ENCODE measurements at regions not wholly inside any gene's neighbourhood (a gene's known extent, or its start where the extent isn't known, plus 50 kb on each side); places are given as distances from the start of the nearest gene placed in this dataset.

GRCh38 chr3:24981309-24981708 lies 446.8 kb upstream of the RARB start:
- TF ChIP-seq, protein P1, sequence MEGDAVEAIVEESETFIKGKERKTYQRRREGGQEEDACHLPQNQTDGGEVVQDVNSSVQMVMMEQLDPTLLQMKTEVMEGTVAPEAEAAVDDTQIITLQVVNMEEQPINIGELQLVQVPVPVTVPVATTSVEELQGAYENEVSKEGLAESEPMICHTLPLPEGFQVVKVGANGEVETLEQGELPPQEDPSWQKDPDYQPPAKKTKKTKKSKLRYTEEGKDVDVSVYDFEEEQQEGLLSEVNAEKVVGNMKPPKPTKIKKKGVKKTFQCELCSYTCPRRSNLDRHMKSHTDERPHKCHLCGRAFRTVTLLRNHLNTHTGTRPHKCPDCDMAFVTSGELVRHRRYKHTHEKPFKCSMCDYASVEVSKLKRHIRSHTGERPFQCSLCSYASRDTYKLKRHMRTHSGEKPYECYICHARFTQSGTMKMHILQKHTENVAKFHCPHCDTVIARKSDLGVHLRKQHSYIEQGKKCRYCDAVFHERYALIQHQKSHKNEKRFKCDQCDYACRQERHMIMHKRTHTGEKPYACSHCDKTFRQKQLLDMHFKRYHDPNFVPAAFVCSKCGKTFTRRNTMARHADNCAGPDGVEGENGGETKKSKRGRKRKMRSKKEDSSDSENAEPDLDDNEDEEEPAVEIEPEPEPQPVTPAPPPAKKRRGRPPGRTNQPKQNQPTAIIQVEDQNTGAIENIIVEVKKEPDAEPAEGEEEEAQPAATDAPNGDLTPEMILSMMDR (tag by site-specific recombination; IDR thresholded peaks at IDR 0.05) = no peak
- TF ChIP-seq ZNF561 (tag by site-specific recombination; IDR thresholded peaks at IDR 0.05; ENCODE audit: borderline replicate concordance) = no peak
- no peak for TF ChIP-seq SCRT1 (tag by site-specific recombination; IDR thresholded peaks at IDR 0.05; ENCODE audit: borderline replicate concordance)
- no peak for TF ChIP-seq AEBP2 (tag by site-specific recombination; IDR thresholded peaks at IDR 0.05; ENCODE audit: borderline replicate concordance)
- no peak for TF ChIP-seq ZNF654 (tag by site-specific recombination; IDR thresholded peaks at IDR 0.05; ENCODE audit: low read depth)
- no peak for TF ChIP-seq PRDM1 (tag by site-specific recombination; IDR thresholded peaks at IDR 0.05)
- no peak for TF ChIP-seq MEIS1 (CRISPR knock-in tag; IDR thresholded peaks at IDR 0.05; ENCODE audit: borderline replicate concordance)
- no peak for TF ChIP-seq ZNF311 (tag by site-specific recombination; IDR thresholded peaks at IDR 0.05; ENCODE audit: borderline replicate concordance)
- TF ChIP-seq, protein P2, sequence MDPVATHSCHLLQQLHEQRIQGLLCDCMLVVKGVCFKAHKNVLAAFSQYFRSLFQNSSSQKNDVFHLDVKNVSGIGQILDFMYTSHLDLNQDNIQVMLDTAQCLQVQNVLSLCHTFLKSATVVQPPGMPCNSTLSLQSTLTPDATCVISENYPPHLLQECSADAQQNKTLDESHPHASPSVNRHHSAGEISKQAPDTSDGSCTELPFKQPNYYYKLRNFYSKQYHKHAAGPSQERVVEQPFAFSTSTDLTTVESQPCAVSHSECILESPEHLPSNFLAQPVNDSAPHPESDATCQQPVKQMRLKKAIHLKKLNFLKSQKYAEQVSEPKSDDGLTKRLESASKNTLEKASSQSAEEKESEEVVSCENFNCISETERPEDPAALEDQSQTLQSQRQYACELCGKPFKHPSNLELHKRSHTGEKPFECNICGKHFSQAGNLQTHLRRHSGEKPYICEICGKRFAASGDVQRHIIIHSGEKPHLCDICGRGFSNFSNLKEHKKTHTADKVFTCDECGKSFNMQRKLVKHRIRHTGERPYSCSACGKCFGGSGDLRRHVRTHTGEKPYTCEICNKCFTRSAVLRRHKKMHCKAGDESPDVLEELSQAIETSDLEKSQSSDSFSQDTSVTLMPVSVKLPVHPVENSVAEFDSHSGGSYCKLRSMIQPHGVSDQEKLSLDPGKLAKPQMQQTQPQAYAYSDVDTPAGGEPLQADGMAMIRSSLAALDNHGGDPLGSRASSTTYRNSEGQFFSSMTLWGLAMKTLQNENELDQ (tag by site-specific recombination; IDR thresholded peaks at IDR 0.05; ENCODE audit: low read depth) = no peak
- no peak for TF ChIP-seq ZNF132 (tag by site-specific recombination; IDR thresholded peaks at IDR 0.05; ENCODE audit: borderline replicate concordance)

All from HEK293 (cell line).